Neural progenitor cell (in vitro differentiated cells): ENCODE measurements at regions not wholly inside any gene's neighbourhood (a gene's known extent, or its start where the extent isn't known, plus 50 kb on each side); places are given as distances from the start of the nearest gene placed in this dataset.

Experiments
- EZH2phosphoT487 ChIP-seq: fragments of 200-600 bp; sonication (generic); IDR thresholded peaks from 2 replicates; pipeline ENCODE4 v1.6.1; 2017; ENCODE audit warnings: antibody characterized with exemption
- TF ChIP-seq, protein P1 (sequence below): fragments of 200-600 bp; sonication (generic); IDR thresholded peaks from 2 replicates; pipeline ENCODE4 v1.5.1; 2017; ENCODE audit warnings: antibody characterized with exemption, mild to moderate bottlenecking

DNA sequence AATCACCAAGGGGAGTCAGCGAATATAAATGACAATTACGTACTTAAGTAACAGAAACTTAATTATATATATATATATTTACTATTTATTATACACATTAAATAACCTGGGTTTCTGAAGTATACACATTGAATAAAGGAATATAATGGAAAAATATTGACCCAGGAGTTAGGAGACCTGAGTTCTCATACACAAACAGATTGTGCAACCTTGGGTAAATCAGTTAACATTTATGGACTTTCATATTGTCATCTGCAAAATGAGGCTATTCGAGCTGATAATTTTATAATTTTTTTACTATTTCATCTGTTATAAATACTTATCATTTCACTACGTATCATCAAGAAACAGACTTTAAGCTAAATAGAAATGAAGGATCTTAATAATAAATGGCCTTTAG, 75.1 kb upstream of the SRRM3 start:
- TF ChIP-seq, protein P1, sequence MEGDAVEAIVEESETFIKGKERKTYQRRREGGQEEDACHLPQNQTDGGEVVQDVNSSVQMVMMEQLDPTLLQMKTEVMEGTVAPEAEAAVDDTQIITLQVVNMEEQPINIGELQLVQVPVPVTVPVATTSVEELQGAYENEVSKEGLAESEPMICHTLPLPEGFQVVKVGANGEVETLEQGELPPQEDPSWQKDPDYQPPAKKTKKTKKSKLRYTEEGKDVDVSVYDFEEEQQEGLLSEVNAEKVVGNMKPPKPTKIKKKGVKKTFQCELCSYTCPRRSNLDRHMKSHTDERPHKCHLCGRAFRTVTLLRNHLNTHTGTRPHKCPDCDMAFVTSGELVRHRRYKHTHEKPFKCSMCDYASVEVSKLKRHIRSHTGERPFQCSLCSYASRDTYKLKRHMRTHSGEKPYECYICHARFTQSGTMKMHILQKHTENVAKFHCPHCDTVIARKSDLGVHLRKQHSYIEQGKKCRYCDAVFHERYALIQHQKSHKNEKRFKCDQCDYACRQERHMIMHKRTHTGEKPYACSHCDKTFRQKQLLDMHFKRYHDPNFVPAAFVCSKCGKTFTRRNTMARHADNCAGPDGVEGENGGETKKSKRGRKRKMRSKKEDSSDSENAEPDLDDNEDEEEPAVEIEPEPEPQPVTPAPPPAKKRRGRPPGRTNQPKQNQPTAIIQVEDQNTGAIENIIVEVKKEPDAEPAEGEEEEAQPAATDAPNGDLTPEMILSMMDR = no peak
- TF ChIP-seq EZH2phosphoT487 = no peak
